ENCODE measurements at regions not wholly inside any gene's neighbourhood (a gene's known extent, or its start where the extent isn't known, plus 50 kb on each side); places are given as distances from the start of the nearest gene placed in this dataset.
"Not testable (repeated sequence)": the region's sequence is repeated elsewhere in the genome, so short reads cannot be mapped to it uniquely, and the experiment has no call there.

- intact Hi-C loops (cut with micrococcal nuclease); DNase-seq; H3K4me3 Mint-ChIP-seq; CTCF ChIA-PET; H3K27me3 Mint-ChIP-seq; POLR2A ChIA-PET; H3K36me3 Mint-ChIP-seq; H3K4me1 Mint-ChIP-seq (ENCODE audit: low read depth); H3K27ac Mint-ChIP-seq: not testable (repeated sequence)
- peaks cover 80% of the 10 kb centered on the region for H3K9me3 Mint-ChIP-seq
Observed at GRCh38 chrY:10958122-10958521, 1430.4 kb downstream of the TSPY10 start.

GRCh38 chrY:10973422-10973821 lies 1445.7 kb downstream of the TSPY10 start:
- no peak overlapping the region for H3K27ac Mint-ChIP-seq
- intact Hi-C loops (cut with micrococcal nuclease) = no loop called here
- no peaks in the 10 kb centered on the region for H3K27me3 Mint-ChIP-seq
- H3K9me3 Mint-ChIP-seq = peaks cover 92% of the 10 kb centered on the region
- no peak overlapping the region for H3K4me3 Mint-ChIP-seq
- DNase-seq = no peak
- peaks cover 11% of the 10 kb centered on the region for H3K36me3 Mint-ChIP-seq
- POLR2A ChIA-PET = no interaction called here
- H3K4me1 Mint-ChIP-seq (ENCODE audit: low read depth) = no peaks in the 10 kb centered on the region
- CTCF ChIA-PET = no interaction called here

GRCh38 chrY:10986655-10987054 lies 1459.0 kb downstream of the TSPY10 start:
- Mint-ChIP-seq H3K27ac (no peak overlapping the region), H3K9me3 (peaks cover 97% of the 10 kb centered on the region), H3K27me3 (no peaks in the 10 kb centered on the region), H3K36me3 (peaks cover 9% of the 10 kb centered on the region), H3K4me3 (no peak overlapping the region), H3K4me1 (ENCODE audit: low read depth) (no peaks in the 10 kb centered on the region)
- intact Hi-C loops (cut with micrococcal nuclease) = no loop called here
- CTCF ChIA-PET = no interaction called here
- POLR2A ChIA-PET = no interaction called here
- DNase-seq = no peak

- no peak for DNase-seq
- H3K36me3 Mint-ChIP-seq = peaks cover 9% of the 10 kb centered on the region
- H3K27ac Mint-ChIP-seq = no peak overlapping the region
- H3K4me1 Mint-ChIP-seq (ENCODE audit: low read depth) = no peaks in the 10 kb centered on the region
- ChIA-PET CTCF (no interaction called here), POLR2A (no interaction called here)
- H3K27me3 Mint-ChIP-seq = no peaks in the 10 kb centered on the region
- H3K4me3 Mint-ChIP-seq = no peak overlapping the region
- H3K9me3 Mint-ChIP-seq = peaks cover 99% of the 10 kb centered on the region
- intact Hi-C loops (cut with micrococcal nuclease) = no loop called here
Observed at GRCh38 chrY:10987626-10988025, 1459.9 kb downstream of the TSPY10 start.

- Mint-ChIP-seq H3K9me3 (peaks cover 98% of the 10 kb centered on the region), H3K4me3 (no peak overlapping the region), H3K4me1 (ENCODE audit: low read depth) (no peaks in the 10 kb centered on the region), H3K27me3 (no peaks in the 10 kb centered on the region), H3K36me3 (no peaks in the 10 kb centered on the region), H3K27ac (no peak overlapping the region)
- ChIA-PET POLR2A (no interaction called here), CTCF (no interaction called here)
- DNase-seq = no peak
- intact Hi-C loops (cut with micrococcal nuclease) = no loop called here
Observed at GRCh38 chrY:10993955-10994354, 1466.3 kb downstream of the TSPY10 start.

GRCh38 chrY:10999715-11000114 lies 1472.0 kb downstream of the TSPY10 start:
- H3K4me1 Mint-ChIP-seq (ENCODE audit: low read depth); H3K36me3 Mint-ChIP-seq; DNase-seq; H3K27me3 Mint-ChIP-seq; H3K4me3 Mint-ChIP-seq; CTCF ChIA-PET; intact Hi-C loops (cut with micrococcal nuclease); H3K27ac Mint-ChIP-seq; POLR2A ChIA-PET: not testable (repeated sequence)
- peaks cover 75% of the 10 kb centered on the region for H3K9me3 Mint-ChIP-seq

- POLR2A ChIA-PET; CTCF ChIA-PET; H3K4me3 Mint-ChIP-seq; DNase-seq; intact Hi-C loops (cut with micrococcal nuclease); H3K4me1 Mint-ChIP-seq (ENCODE audit: low read depth); H3K27me3 Mint-ChIP-seq; H3K27ac Mint-ChIP-seq: not testable (repeated sequence)
- Mint-ChIP-seq H3K36me3 (peaks cover 11% of the 10 kb centered on the region), H3K9me3 (peaks cover 90% of the 10 kb centered on the region)
Observed at GRCh38 chrY:11014229-11014628, 1486.5 kb downstream of the TSPY10 start.

- Mint-ChIP-seq H3K4me1 (ENCODE audit: low read depth) (no peaks in the 10 kb centered on the region), H3K27me3 (no peaks in the 10 kb centered on the region), H3K36me3 (peaks cover 7% of the 10 kb centered on the region), H3K27ac (no peak overlapping the region), H3K4me3 (no peak overlapping the region), H3K9me3 (peaks cover 89% of the 10 kb centered on the region)
- ChIA-PET POLR2A (no interaction called here), CTCF (no interaction called here)
- DNase-seq = no peak
- intact Hi-C loops (cut with micrococcal nuclease) = no loop called here
Observed at GRCh38 chrY:11022734-11023133, 1495.1 kb downstream of the TSPY10 start.

GRCh38 chrY:11044234-11044883 lies 1516.7 kb downstream of the TSPY10 start:
- Mint-ChIP-seq H3K36me3 (peaks cover 1% of the 10 kb centered on the region), H3K4me1 (ENCODE audit: low read depth) (no peaks in the 10 kb centered on the region), H3K9me3 (peaks cover 37% of the 10 kb centered on the region), H3K4me3 (no peak overlapping the region), H3K27me3 (no peaks in the 10 kb centered on the region), H3K27ac (no peak overlapping the region)
- ChIA-PET POLR2A (no interaction called here), CTCF (no interaction called here)
- intact Hi-C loops (cut with micrococcal nuclease) = no loop called here
- DNase-seq = no peak

- no peak overlapping the region for H3K27ac Mint-ChIP-seq
- CTCF ChIA-PET = no interaction called here
- H3K27me3 Mint-ChIP-seq = no peaks in the 10 kb centered on the region
- H3K4me3 Mint-ChIP-seq = no peak overlapping the region
- no peaks in the 10 kb centered on the region for H3K4me1 Mint-ChIP-seq (ENCODE audit: low read depth)
- DNase-seq = no peak
- POLR2A ChIA-PET = no interaction called here
- H3K9me3 Mint-ChIP-seq = peaks cover 11% of the 10 kb centered on the region
- H3K36me3 Mint-ChIP-seq = no peaks in the 10 kb centered on the region
- intact Hi-C loops (cut with micrococcal nuclease) = no loop called here
Observed at GRCh38 chrY:11063486-11063885, 1535.8 kb downstream of the TSPY10 start.

- intact Hi-C loops (cut with micrococcal nuclease) = no loop called here
- Mint-ChIP-seq H3K4me1 (ENCODE audit: low read depth) (no peaks in the 10 kb centered on the region), H3K4me3 (no peak overlapping the region), H3K36me3 (no peaks in the 10 kb centered on the region), H3K9me3 (peaks cover 11% of the 10 kb centered on the region), H3K27me3 (no peaks in the 10 kb centered on the region), H3K27ac (no peak overlapping the region)
- CTCF ChIA-PET = no interaction called here
- no peak for DNase-seq
- POLR2A ChIA-PET = no interaction called here
Observed at GRCh38 chrY:11063960-11064359, 1536.3 kb downstream of the TSPY10 start.

- no peak for DNase-seq
- peaks cover 11% of the 10 kb centered on the region for H3K9me3 Mint-ChIP-seq
- H3K36me3 Mint-ChIP-seq = no peaks in the 10 kb centered on the region
- POLR2A ChIA-PET = no interaction called here
- no peaks in the 10 kb centered on the region for H3K4me1 Mint-ChIP-seq (ENCODE audit: low read depth)
- H3K4me3 Mint-ChIP-seq = no peak overlapping the region
- CTCF ChIA-PET = no interaction called here
- no peak overlapping the region for H3K27ac Mint-ChIP-seq
- H3K27me3 Mint-ChIP-seq = no peaks in the 10 kb centered on the region
- intact Hi-C loops (cut with micrococcal nuclease) = no loop called here
Observed at GRCh38 chrY:11064376-11064775, 1536.7 kb downstream of the TSPY10 start.

GRCh38 chrY:11069271-11069670 lies 1541.6 kb downstream of the TSPY10 start:
- DNase-seq = no peak
- no peaks in the 10 kb centered on the region for H3K36me3 Mint-ChIP-seq
- H3K9me3 Mint-ChIP-seq = peaks cover 3% of the 10 kb centered on the region
- intact Hi-C loops (cut with micrococcal nuclease) = no loop called here
- H3K27me3 Mint-ChIP-seq = no peaks in the 10 kb centered on the region
- ChIA-PET POLR2A (no interaction called here), CTCF (no interaction called here)
- H3K4me3 Mint-ChIP-seq = no peak overlapping the region
- H3K27ac Mint-ChIP-seq = no peak overlapping the region
- no peaks in the 10 kb centered on the region for H3K4me1 Mint-ChIP-seq (ENCODE audit: low read depth)
